ENCODE measurements at regions not wholly inside any gene's neighbourhood (a gene's known extent, or its start where the extent isn't known, plus 50 kb on each side); places are given as distances from the start of the nearest gene placed in this dataset.

DNA sequence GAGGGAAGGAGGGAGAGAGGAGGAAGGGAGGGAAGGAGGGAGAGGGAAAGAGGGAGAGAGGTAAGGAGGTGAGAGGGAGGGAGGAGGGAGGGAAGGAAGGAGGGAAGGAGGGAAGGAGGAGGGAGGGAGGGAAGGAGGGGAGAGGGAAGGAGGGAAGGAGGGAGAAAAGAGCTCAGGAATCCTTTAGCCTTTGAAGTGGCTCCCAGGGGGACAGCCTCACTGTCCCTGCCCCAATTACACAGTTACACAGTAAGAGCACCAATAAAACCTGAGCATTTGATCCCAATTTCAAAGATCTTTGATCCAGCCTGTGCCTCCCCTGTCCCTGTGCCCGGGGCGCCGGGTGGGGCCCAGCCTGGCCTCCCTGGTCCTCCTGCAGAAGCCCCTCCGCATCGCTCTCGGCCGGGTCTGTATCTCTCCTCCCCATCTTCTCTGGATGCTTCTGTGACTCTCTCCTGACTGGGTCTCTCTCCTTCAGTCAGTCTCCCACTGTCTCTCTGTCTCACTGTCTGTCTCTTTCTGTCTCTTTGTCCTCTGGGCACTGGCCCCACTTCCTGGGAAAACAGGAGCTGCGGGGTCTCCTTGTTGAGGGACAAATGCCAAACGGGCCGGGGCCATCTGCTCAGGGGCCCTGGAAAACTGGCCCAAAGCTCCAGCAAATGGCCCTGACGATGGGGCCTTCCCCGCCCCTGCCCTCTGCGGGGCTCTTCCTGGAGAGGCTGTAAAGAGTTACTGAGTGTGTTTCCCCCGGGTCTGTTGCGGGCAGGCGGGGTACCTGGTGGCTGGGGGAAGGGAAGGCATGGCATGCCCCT is 54.2 kb upstream of the EGFL7 start:
- DNase-seq (ENCODE audit: low read depth, low spot score) = no peak
- TF ChIP-seq, protein P1, sequence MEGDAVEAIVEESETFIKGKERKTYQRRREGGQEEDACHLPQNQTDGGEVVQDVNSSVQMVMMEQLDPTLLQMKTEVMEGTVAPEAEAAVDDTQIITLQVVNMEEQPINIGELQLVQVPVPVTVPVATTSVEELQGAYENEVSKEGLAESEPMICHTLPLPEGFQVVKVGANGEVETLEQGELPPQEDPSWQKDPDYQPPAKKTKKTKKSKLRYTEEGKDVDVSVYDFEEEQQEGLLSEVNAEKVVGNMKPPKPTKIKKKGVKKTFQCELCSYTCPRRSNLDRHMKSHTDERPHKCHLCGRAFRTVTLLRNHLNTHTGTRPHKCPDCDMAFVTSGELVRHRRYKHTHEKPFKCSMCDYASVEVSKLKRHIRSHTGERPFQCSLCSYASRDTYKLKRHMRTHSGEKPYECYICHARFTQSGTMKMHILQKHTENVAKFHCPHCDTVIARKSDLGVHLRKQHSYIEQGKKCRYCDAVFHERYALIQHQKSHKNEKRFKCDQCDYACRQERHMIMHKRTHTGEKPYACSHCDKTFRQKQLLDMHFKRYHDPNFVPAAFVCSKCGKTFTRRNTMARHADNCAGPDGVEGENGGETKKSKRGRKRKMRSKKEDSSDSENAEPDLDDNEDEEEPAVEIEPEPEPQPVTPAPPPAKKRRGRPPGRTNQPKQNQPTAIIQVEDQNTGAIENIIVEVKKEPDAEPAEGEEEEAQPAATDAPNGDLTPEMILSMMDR (IDR thresholded peaks at IDR 0.05; ENCODE audit: low read depth, low read length) = no peak
- no peak overlapping the region for H3K4me3 ChIP-seq (ENCODE audit: low read depth, low read length)
- peaks cover 7% of the 10 kb centered on the region for H3K27me3 ChIP-seq (ENCODE audit: control insufficient read depth, insufficient read depth, low read length)
- no peak overlapping the region for H3K27ac ChIP-seq (ENCODE audit: low read depth, low read length)
- peaks cover 2% of the 10 kb centered on the region; the same call in 1 of the 2 replicates for H3K9me3 ChIP-seq (ENCODE audit: control insufficient read depth, insufficient read depth, low read length)
- ChIA-PET POLR2A (no interaction called here), CTCF (no interaction called here)

DNA sequence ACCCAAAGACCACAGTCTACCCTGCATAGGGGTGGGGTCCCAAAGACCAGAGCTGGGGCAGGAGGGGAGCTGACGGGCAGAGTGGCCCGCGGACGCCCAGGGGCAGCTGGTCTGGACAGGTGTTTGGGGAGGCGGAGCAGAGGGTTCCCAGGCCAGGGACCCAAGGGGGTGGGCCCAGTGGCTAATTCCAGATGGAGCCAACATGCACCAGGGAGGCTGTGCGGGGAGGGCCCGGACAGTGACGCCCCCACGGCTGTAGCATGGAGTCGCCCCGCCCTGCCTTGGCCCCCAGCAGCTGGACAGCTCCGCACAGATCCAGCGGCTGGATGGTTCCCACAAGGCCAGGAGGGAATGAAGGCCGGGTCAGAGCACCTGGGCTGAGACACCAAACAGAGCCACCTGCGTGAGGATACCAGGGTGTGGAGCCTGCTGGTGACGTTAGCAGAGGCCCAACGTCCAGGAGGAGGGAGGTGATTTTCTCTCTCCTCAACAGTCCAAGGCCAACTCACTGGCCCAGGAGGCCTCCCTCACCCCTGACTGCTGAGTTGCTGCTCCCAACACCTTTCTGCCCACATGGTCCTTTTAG is 55.3 kb upstream of the EGFL7 start:
- no peak overlapping the region for H3K4me3 ChIP-seq (ENCODE audit: low read depth, low read length)
- TF ChIP-seq, protein P1 (IDR thresholded peaks at IDR 0.05; ENCODE audit: low read depth, low read length) = no peak
- peaks cover 9% of the 10 kb centered on the region for H3K27me3 ChIP-seq (ENCODE audit: control insufficient read depth, insufficient read depth, low read length)
- no peak overlapping the region for H3K27ac ChIP-seq (ENCODE audit: low read depth, low read length)
- ChIA-PET POLR2A (no interaction called here), CTCF (no interaction called here)
- no peak for DNase-seq (ENCODE audit: low read depth, low spot score)
- peaks cover 2% of the 10 kb centered on the region; the same call in 1 of the 2 replicates for H3K9me3 ChIP-seq (ENCODE audit: control insufficient read depth, insufficient read depth, low read length)

DNA sequence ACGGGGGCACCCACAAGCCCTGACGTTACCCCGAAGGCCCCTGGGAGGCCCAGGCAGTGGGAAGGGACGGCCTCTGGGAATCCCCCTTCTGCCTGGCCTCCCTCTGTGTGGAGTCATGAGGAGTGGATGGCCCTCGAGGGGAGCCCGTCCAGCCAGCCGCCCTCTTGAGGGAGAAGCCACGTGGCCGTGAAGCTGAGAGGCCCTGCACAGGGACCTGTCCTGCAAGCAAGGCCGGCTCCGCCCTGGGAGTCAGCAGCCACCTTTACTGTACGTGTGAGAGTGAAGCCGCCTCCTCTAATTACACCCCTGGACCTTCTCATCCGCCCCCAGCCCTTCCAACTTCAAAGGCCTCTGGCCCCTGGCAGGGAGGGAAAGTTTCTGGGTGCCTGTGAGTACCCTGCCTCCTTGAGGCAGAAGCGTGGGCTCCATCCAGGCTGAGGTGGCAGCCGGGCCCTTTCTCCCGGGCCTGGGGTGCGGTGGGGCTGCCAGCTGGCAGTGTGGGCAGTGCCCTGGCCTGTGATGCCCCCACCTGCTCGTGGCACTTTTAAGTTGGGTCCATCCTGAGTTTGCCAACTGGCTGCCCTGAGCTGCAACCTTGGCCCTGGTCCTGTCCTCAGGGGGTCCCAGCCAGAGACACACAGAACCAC is 55.9 kb upstream of the EGFL7 start:
- TF ChIP-seq, protein P1 (IDR thresholded peaks at IDR 0.05; ENCODE audit: low read depth, low read length) = no peak
- Histone ChIP-seq H3K27me3 (ENCODE audit: control insufficient read depth, insufficient read depth, low read length) (peaks cover 9% of the 10 kb centered on the region), H3K27ac (ENCODE audit: low read depth, low read length) (no peak overlapping the region), H3K9me3 (ENCODE audit: control insufficient read depth, insufficient read depth, low read length) (peaks cover 2% of the 10 kb centered on the region; the same call in 1 of the 2 replicates), H3K4me3 (ENCODE audit: low read depth, low read length) (no peak overlapping the region)
- ChIA-PET POLR2A (no interaction called here), CTCF (no interaction called here)
- no peak for DNase-seq (ENCODE audit: low read depth, low spot score)

DNA sequence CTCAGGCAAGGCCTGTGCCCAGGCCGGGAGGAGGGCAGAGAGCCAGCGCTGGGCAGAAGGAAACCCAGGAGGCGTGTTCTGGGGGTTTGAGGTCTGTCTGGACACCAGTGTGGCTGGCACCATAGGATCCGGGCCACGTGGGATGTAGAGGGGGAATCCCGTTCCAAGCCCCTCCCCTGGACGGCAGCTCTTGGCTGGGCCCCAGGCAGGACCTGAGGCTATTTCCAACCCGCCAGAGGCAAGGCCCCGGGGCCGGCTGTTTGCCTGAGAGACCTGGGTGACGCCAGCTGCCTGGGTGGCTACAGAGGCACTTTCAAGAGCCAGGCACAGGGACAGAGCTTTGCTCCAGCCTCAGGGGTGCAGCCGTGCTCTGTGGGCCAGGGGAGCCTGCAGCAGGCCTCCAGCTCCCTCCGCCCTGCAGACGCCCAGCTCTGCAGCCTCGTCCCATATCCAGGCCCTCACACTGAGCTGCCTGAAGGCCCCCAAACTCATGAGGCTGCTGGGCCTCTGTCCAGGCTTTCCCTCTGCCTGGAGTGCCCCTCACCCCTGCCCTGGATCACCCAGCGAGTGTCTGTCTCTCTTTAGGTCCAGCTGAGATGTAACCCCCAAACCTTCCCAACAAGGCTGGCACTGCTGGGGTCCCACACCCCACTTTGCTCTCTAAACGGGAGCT is 56.6 kb upstream of the EGFL7 start:
- ChIA-PET POLR2A (no interaction called here), CTCF (no interaction called here)

More for the DNA sequence above, 56.6 kb upstream of the EGFL7 start:
- Histone ChIP-seq H3K27me3 (ENCODE audit: control insufficient read depth, insufficient read depth, low read length) (peaks cover 9% of the 10 kb centered on the region), H3K4me3 (ENCODE audit: low read depth, low read length) (no peak overlapping the region), H3K27ac (ENCODE audit: low read depth, low read length) (no peak overlapping the region), H3K9me3 (ENCODE audit: control insufficient read depth, insufficient read depth, low read length) (peaks cover 3% of the 10 kb centered on the region; the same call in 1 of the 2 replicates)
- DNase-seq (ENCODE audit: low read depth, low spot score) = no peak
- TF ChIP-seq, protein P1 (IDR thresholded peaks at IDR 0.05; ENCODE audit: low read depth, low read length) = no peak

Data from AG04450 (cell line).